ENCODE measurements at regions not wholly inside any gene's neighbourhood (a gene's known extent, or its start where the extent isn't known, plus 50 kb on each side); places are given as distances from the start of the nearest gene placed in this dataset.

GRCh38 chr12:98422812-98423211 lies 92.6 kb upstream of the TMPO start:
- Histone ChIP-seq H3K79me2 (ENCODE audit: insufficient read depth) (no peaks in the 10 kb centered on the region), H3K4me2 (no peak overlapping the region), H3K27me3 (ENCODE audit: insufficient read depth) (no peaks in the 10 kb centered on the region), H3K27ac (ENCODE audit: low read depth in 2 of 2, low read length in 1 of 2) (no peak overlapping the region), H3K9me2 (no peaks in the 10 kb centered on the region), H3K4me1 (ENCODE audit: control insufficient read depth in 1 of 2, insufficient read depth in 2 of 2, low read depth in 1 of 2, low read length in 1 of 2) (peaks cover 20% of the 10 kb centered on the region in 2 experiments; a peak in 3 of 4 replicates), H3K9ac (no peak overlapping the region), H3K36me3 (replicated peaks in 1 of 2; ENCODE audit: control insufficient read depth in 1 of 2, insufficient read depth in 2 of 2, low read length in 1 of 2) (no peaks in the 10 kb centered on the region), H4K20me1 (ENCODE audit: insufficient read depth) (no peaks in the 10 kb centered on the region), H3K9me3 (no peaks in the 10 kb centered on the region), H3K4me3 (ENCODE audit: low read depth in 2 of 2, low read length in 1 of 2) (no peak overlapping the region), H3F3A (replicated peaks; ENCODE audit: insufficient read depth) (peaks cover 15% of the 10 kb centered on the region), H2AFZ (ENCODE audit: low read depth) (no peak overlapping the region)
- no peak for DNase-seq
- CTCF ChIA-PET = interaction anchor here (0.9 to 2.0 kb wide), 2 partner anchors 58 to 231 kb away, joined by 3 to 10 read pairs; no protein-coding TSS in a partner anchor
- POLR2A ChIA-PET = no interaction called here
- TF ChIP-seq EP300 (IDR thresholded peaks at IDR 0.05; ENCODE audit: borderline replicate concordance in 1 of 2, low read depth in 1 of 2, low read length in 1 of 2) = no peak
- no peak for TF ChIP-seq ZBTB33 (IDR thresholded peaks at IDR 0.05; ENCODE audit: borderline replicate concordance, low read depth)
- TF ChIP-seq, protein P1, sequence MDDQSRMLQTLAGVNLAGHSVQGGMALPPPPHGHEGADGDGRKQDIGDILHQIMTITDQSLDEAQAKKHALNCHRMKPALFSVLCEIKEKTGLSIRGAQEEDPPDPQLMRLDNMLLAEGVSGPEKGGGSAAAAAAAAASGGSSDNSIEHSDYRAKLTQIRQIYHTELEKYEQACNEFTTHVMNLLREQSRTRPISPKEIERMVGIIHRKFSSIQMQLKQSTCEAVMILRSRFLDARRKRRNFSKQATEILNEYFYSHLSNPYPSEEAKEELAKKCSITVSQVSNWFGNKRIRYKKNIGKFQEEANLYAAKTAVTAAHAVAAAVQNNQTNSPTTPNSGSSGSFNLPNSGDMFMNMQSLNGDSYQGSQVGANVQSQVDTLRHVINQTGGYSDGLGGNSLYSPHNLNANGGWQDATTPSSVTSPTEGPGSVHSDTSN (IDR thresholded peaks at IDR 0.05) = no peak
- 69% methylated on average over 3 of the region's 4 CpGs for WGBS (ENCODE audit: low lambda C conversion rate)

- ChIA-PET CTCF (interaction anchor here (1.0 to 3.4 kb wide), 14 partner anchors 9 to 575 kb away, joined by 3 to 34 read pairs (median 4); partner anchors contain the start of gene TMPO), POLR2A (no interaction called here)
- no peaks in the 10 kb centered on the region for H3K9me3 ChIP-seq
- no peak overlapping the region for H3K4me2 ChIP-seq
- H3K27me3 ChIP-seq (ENCODE audit: insufficient read depth) = no peaks in the 10 kb centered on the region
- no peak overlapping the region for H3K27ac ChIP-seq (ENCODE audit: low read depth in 2 of 2, low read length in 1 of 2)
- no peaks in the 10 kb centered on the region for H3K9me2 ChIP-seq
- no peak overlapping the region for H3K4me3 ChIP-seq (ENCODE audit: low read depth in 2 of 2, low read length in 1 of 2)
- TF ChIP-seq SMC3 (IDR thresholded peaks at IDR 0.05; ENCODE audit: low read depth, low read length) = no peak
- TF ChIP-seq FOXJ3 (CRISPR knock-in tag; IDR thresholded peaks at IDR 0.05) = no peak
- TF ChIP-seq NRF1 (IDR thresholded peaks at IDR 0.05; ENCODE audit: low read depth, low read length) = no peak
- no peak for TF ChIP-seq EZH2phosphoT487 (IDR thresholded peaks at IDR 0.05; ENCODE audit: borderline replicate concordance, low read depth)
- no peak for TF ChIP-seq TCF12 (IDR thresholded peaks at IDR 0.05)
- no peak for TF ChIP-seq EP300 (IDR thresholded peaks at IDR 0.05; ENCODE audit: borderline replicate concordance in 1 of 2, low read depth in 1 of 2, low read length in 1 of 2)
- TF ChIP-seq MAX (IDR thresholded peaks at IDR 0.05; ENCODE audit: low read depth) = no peak
- TF ChIP-seq CHD2 (IDR thresholded peaks at IDR 0.05; ENCODE audit: low read length, partially characterized antibody) = no peak
- TF ChIP-seq FOSL2 (IDR thresholded peaks at IDR 0.05; ENCODE audit: borderline replicate concordance, low read depth) = no peak
- TF ChIP-seq, protein P2, sequence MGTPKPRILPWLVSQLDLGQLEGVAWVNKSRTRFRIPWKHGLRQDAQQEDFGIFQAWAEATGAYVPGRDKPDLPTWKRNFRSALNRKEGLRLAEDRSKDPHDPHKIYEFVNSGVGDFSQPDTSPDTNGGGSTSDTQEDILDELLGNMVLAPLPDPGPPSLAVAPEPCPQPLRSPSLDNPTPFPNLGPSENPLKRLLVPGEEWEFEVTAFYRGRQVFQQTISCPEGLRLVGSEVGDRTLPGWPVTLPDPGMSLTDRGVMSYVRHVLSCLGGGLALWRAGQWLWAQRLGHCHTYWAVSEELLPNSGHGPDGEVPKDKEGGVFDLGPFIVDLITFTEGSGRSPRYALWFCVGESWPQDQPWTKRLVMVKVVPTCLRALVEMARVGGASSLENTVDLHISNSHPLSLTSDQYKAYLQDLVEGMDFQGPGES (IDR thresholded peaks at IDR 0.05; ENCODE audit: low read depth, low read length) = no peak
- TF ChIP-seq USF2 (IDR thresholded peaks at IDR 0.05; ENCODE audit: borderline replicate concordance, low read depth, low read length) = no peak
- no peak for TF ChIP-seq SIN3A (IDR thresholded peaks at IDR 0.05; ENCODE audit: borderline replicate concordance, low read depth, low read length)
- DNase-seq = no peak
- no peaks in the 10 kb centered on the region for H3K36me3 ChIP-seq (replicated peaks in 1 of 2; ENCODE audit: control insufficient read depth in 1 of 2, insufficient read depth in 2 of 2, low read length in 1 of 2)
- no peak overlapping the region for H2AFZ ChIP-seq (ENCODE audit: low read depth)
- H4K20me1 ChIP-seq (ENCODE audit: insufficient read depth) = no peaks in the 10 kb centered on the region
- H3K9ac ChIP-seq = no peak overlapping the region
- H3F3A ChIP-seq (replicated peaks; ENCODE audit: insufficient read depth) = peaks cover 4% of the 10 kb centered on the region
- H3K79me2 ChIP-seq (ENCODE audit: insufficient read depth) = no peaks in the 10 kb centered on the region
- H3K4me1 ChIP-seq (ENCODE audit: control insufficient read depth in 1 of 2, insufficient read depth in 2 of 2, low read depth in 1 of 2, low read length in 1 of 2) = peaks cover 9 to 20% of the 10 kb centered on the region in 2 experiments; a peak in 3 of 4 replicates
- 61% methylated on average over 2 of the region's 2 CpGs for WGBS (ENCODE audit: low lambda C conversion rate)
These were observed 91.4 kb upstream of the TMPO start for GRCh38 chr12:98423963-98424362.

Measured in SK-N-SH (cell line).